H1 (cell line): ENCODE measurements at regions not wholly inside any gene's neighbourhood (a gene's known extent, or its start where the extent isn't known, plus 50 kb on each side); places are given as distances from the start of the nearest gene placed in this dataset.

Experiments used
- ATF2 ChIP-seq: IDR thresholded peaks from 2 replicates; pipeline ENCODE4 v1.6.1; 2012; ENCODE audit warnings: low read length, inconsistent platforms
- CBX8 ChIP-seq: fragments of 300-800, 300-1000 bp; sonication (generic); IDR thresholded peaks from 2 replicates; pipeline ENCODE4 v1.7.1; 2016; ENCODE audit warnings: low read depth, low read length, borderline replicate concordance
- EGR1 ChIP-seq: IDR thresholded peaks from 2 replicates; pipeline ENCODE4 v1.6.1; 2011; ENCODE audit warnings: low read depth, low read length, borderline replicate concordance

GRCh38 chr16:50467559-50467942 lies 80.6 kb upstream of the NKD1 start (continued):
- no peak for TF ChIP-seq EGR1
- no peak for TF ChIP-seq CBX8
- no peak for TF ChIP-seq ATF2
